ENCODE measurements at regions not wholly inside any gene's neighbourhood (a gene's known extent, or its start where the extent isn't known, plus 50 kb on each side); places are given as distances from the start of the nearest gene placed in this dataset.

- TF ChIP-seq CTCF (IDR thresholded peaks at IDR 0.05) (no peak), POLR2AphosphoS5 (IDR thresholded peaks at IDR 0.05) (no peak), POLR2A (IDR thresholded peaks at IDR 0.05; ENCODE audit: low read depth) (no peak), EP300 (IDR thresholded peaks at IDR 0.05) (no peak)
These were observed 351.6 kb downstream of the ALG10 start for GRCh38 chr12:34373926-34374325.
